Kidney (tissue), 13 donors: ENCODE measurements at regions not wholly inside any gene's neighbourhood (a gene's known extent, or its start where the extent isn't known, plus 50 kb on each side); places are given as distances from the start of the nearest gene placed in this dataset.

ENCODE experiments used
- DNase-seq, 5 donors: peaks; one replicate each; pipeline ENCODE4 v3.0.0-alpha.2; 2013 to 2020
- FAIRE-seq: peaks from 2 replicates; lab custom pipeline; 2012; peaks lifted over from hg19 to GRCh38; lab: Jason Lieb, UNC
- H3K27ac ChIP-seq, 2 donors: one replicate each; pipeline ENCODE4 v1.7.0; 2013; ENCODE audit warnings: low read depth in 2 of 2, low read length in 2 of 2, inconsistent platforms in 1 of 2
- H3K27me3 ChIP-seq: one replicate; pipeline ENCODE4 v1.7.1; 2013; ENCODE audit warnings: low read length, inconsistent platforms; ENCODE audit not compliant: control insufficient read depth, insufficient read depth
- H3K36me3 ChIP-seq, 3 donors: one replicate each; pipeline versions ENCODE4 v1.7.0 to v1.7.1; 2013; ENCODE audit warnings: low read length in 3 of 3, control low read depth in 1 of 3, inconsistent platforms in 1 of 3; ENCODE audit not compliant: insufficient read depth in 3 of 3, control insufficient read depth in 2 of 3
- H3K4me1 ChIP-seq, 3 donors: one replicate each; pipeline versions ENCODE4 v1.7.0 to v1.7.1; 2013; ENCODE audit warnings: low read length in 3 of 3, inconsistent platforms in 1 of 3, low read depth in 1 of 3; ENCODE audit not compliant: control insufficient read depth in 2 of 3, insufficient read depth in 2 of 3
- H3K4me3 ChIP-seq, 3 donors: one replicate each; pipeline versions ENCODE4 v1.7.0 to v1.8.1; 2013; ENCODE audit warnings: low read length in 3 of 3, control low read depth in 1 of 3, inconsistent platforms in 1 of 3
- H3K9ac ChIP-seq, 3 donors: one replicate each; pipeline versions ENCODE4 v1.7.0 to v1.7.1; 2013; ENCODE audit warnings: low read length in 3 of 3, control low read depth in 1 of 3, inconsistent platforms in 1 of 3
- H3K9me3 ChIP-seq, 3 donors: one replicate each; pipeline versions ENCODE4 v1.7.0 to v1.7.1; 2013; ENCODE audit warnings: low read length in 3 of 3, control low read depth in 1 of 3, inconsistent platforms in 1 of 3; ENCODE audit not compliant: control insufficient read depth in 2 of 3, insufficient read depth in 1 of 3
- intact Hi-C: fragments of 100-400 bp; cut with DNase I; formaldehyde crosslinking; loops from one replicate; pipeline ENCODE4 v1.11.1; 2022
- TF ChIP-seq, protein P1 (sequence below): IDR thresholded peaks from 3 replicates; pipeline ENCODE4 v1.5.1; 2012; ENCODE audit warnings: mild to moderate bottlenecking, moderate library complexity, borderline replicate concordance; ENCODE audit not compliant: insufficient read depth; ENCODE audit errors: extremely low read depth
- donor health status: control.
- donor health status: control.
- donor health status: control.
- donor health status: control.
- donor health status: control.
- donor health status: DM: yes; HTN: yes; CAD: no.
- donor health status: Normal renal cell carcinoma (clear cell type).

GRCh38 chr9:100774962-100775361, 197.1 kb downstream of the CAVIN4 start:
- Histone ChIP-seq H3K27me3 (no peaks in the 10 kb centered on the region), H3K4me1 (no peaks in the 10 kb centered on the region), H3K36me3 (no peaks in the 10 kb centered on the region), H3K27ac (no peak overlapping the region), H3K4me3 (no peak overlapping the region), H3K9ac (no peak overlapping the region), H3K9me3 (no peaks in the 10 kb centered on the region)
- intact Hi-C loops, result no loop called here
- TF ChIP-seq, protein P1, sequence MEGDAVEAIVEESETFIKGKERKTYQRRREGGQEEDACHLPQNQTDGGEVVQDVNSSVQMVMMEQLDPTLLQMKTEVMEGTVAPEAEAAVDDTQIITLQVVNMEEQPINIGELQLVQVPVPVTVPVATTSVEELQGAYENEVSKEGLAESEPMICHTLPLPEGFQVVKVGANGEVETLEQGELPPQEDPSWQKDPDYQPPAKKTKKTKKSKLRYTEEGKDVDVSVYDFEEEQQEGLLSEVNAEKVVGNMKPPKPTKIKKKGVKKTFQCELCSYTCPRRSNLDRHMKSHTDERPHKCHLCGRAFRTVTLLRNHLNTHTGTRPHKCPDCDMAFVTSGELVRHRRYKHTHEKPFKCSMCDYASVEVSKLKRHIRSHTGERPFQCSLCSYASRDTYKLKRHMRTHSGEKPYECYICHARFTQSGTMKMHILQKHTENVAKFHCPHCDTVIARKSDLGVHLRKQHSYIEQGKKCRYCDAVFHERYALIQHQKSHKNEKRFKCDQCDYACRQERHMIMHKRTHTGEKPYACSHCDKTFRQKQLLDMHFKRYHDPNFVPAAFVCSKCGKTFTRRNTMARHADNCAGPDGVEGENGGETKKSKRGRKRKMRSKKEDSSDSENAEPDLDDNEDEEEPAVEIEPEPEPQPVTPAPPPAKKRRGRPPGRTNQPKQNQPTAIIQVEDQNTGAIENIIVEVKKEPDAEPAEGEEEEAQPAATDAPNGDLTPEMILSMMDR, result no peak
- no peak for FAIRE-seq
- no peak for DNase-seq

DNA sequence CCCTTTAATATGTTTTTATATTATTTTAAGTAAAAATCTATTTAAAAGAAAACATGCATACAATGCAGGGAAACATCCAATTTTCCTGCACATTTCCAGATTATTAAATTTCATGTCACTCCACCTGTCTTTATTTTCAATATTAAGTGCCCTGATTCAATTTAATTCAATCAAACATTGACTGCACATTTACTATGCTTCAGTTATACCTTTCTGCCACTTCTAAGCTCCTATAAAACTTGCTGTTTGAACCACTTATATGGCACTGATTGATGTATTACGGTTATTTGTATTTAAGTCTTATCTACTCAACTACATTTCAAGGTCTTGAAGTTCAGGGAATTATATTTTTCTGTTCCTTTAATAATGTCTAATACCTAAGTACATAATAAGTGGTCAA, 198.0 kb downstream of the CAVIN4 start:
- Histone ChIP-seq H3K4me3 (no peak overlapping the region), H3K4me1 (no peaks in the 10 kb centered on the region), H3K36me3 (no peaks in the 10 kb centered on the region), H3K9me3 (no peaks in the 10 kb centered on the region), H3K9ac (no peak overlapping the region), H3K27me3 (no peaks in the 10 kb centered on the region), H3K27ac (no peak overlapping the region)
- no peak for DNase-seq
- intact Hi-C loops, result no loop called here
- TF ChIP-seq, protein P1, result no peak
- no peak for FAIRE-seq

DNA sequence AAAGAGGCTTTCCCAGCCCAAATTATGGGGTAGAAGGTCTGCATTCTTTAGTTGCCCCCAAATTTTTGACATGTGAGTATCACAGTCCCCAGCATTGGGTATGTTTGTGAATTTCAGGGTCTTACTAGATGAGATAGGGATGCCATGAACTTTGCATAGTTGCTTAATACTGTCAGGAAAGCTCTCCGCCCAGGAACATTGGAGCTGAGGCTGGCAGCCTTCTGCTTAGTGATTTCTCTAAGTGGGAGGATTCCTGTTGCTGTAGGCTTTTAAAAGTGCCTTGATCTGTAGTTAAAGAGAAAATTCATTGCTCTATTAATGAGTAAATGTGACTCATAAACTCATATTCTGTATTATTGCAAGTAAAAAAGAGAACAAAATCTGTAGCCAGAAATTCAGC, 206.9 kb downstream of the CAVIN4 start:
- Histone ChIP-seq H3K27me3 (no peaks in the 10 kb centered on the region), H3K27ac (no peak overlapping the region), H3K9ac (no peak overlapping the region), H3K4me1 (no peaks in the 10 kb centered on the region), H3K36me3 (no peaks in the 10 kb centered on the region), H3K9me3 (no peaks in the 10 kb centered on the region), H3K4me3 (no peak overlapping the region)
- intact Hi-C loops, result no loop called here
- FAIRE-seq (no peak), DNase-seq (no peak)
- TF ChIP-seq, protein P1, result no peak

- H3K9me3 ChIP-seq, result no peaks in the 10 kb centered on the region
- H3K4me1 ChIP-seq, result no peaks in the 10 kb centered on the region
- intact Hi-C loops, result no loop called here
- TF ChIP-seq, protein P1, result no peak
- H3K9ac ChIP-seq, result no peak overlapping the region
- DNase-seq (no peak), FAIRE-seq (no peak)
- H3K27me3 ChIP-seq, result no peaks in the 10 kb centered on the region
- no peak overlapping the region for H3K27ac ChIP-seq
- H3K4me3 ChIP-seq, result no peak overlapping the region
- H3K36me3 ChIP-seq, result no peaks in the 10 kb centered on the region
These were observed 208.1 kb downstream of the CAVIN4 start for GRCh38 chr9:100785946-100786345.
